IPS-18a (cell line): ENCODE measurements at regions not wholly inside any gene's neighbourhood (a gene's known extent, or its start where the extent isn't known, plus 50 kb on each side); places are given as distances from the start of the nearest gene placed in this dataset.

Experiments
- H3K27ac ChIP-seq: one replicate; pipeline ENCODE4 v1.5.1; 2013; ENCODE audit warnings: low read length
- H3K27me3 ChIP-seq: one replicate; pipeline ENCODE4 v1.6.1; 2013; ENCODE audit warnings: mild to moderate bottlenecking, low read length; ENCODE audit not compliant: control insufficient read depth, insufficient read depth
- H3K36me3 ChIP-seq: one replicate; pipeline ENCODE4 v1.6.1; 2013; ENCODE audit warnings: low read depth, low read length; ENCODE audit not compliant: control insufficient read depth
- H3K4me1 ChIP-seq: one replicate; pipeline ENCODE4 v1.6.1; 2013; ENCODE audit warnings: low read depth, low read length; ENCODE audit not compliant: control insufficient read depth
- H3K4me3 ChIP-seq: one replicate; pipeline ENCODE4 v1.5.1; 2013; ENCODE audit warnings: low read length
- H3K9ac ChIP-seq: one replicate; pipeline ENCODE4 v1.6.1; 2013; ENCODE audit warnings: mild to moderate bottlenecking, low read length, moderate library complexity
- H3K9me3 ChIP-seq: one replicate; pipeline ENCODE4 v1.6.1; 2013; ENCODE audit warnings: low read depth, low read length; ENCODE audit not compliant: control insufficient read depth

- no peak overlapping the region for H3K27ac ChIP-seq
- H3K4me1 ChIP-seq, result no peaks in the 10 kb centered on the region
- H3K36me3 ChIP-seq, result no peaks in the 10 kb centered on the region
- no peaks in the 10 kb centered on the region for H3K27me3 ChIP-seq
- H3K4me3 ChIP-seq, result no peak overlapping the region
- H3K9me3 ChIP-seq, result no peaks in the 10 kb centered on the region
- no peak overlapping the region for H3K9ac ChIP-seq
Measured at GRCh38 chr13:109301276-109301675, 485.1 kb downstream of the IRS2 start.

GRCh38 chr13:109297628-109298027 lies 488.8 kb downstream of the IRS2 start:
- Histone ChIP-seq H3K27me3 (no peaks in the 10 kb centered on the region), H3K27ac (no peak overlapping the region), H3K4me1 (no peaks in the 10 kb centered on the region), H3K9me3 (no peaks in the 10 kb centered on the region), H3K9ac (no peak overlapping the region), H3K36me3 (no peaks in the 10 kb centered on the region), H3K4me3 (no peak overlapping the region)

- Histone ChIP-seq H3K4me1 (no peaks in the 10 kb centered on the region), H3K27ac (no peak overlapping the region), H3K27me3 (no peaks in the 10 kb centered on the region), H3K9ac (no peak overlapping the region), H3K4me3 (no peak overlapping the region), H3K36me3 (no peaks in the 10 kb centered on the region), H3K9me3 (no peaks in the 10 kb centered on the region)
Measured at GRCh38 chr13:109293166-109293565, 493.2 kb downstream of the IRS2 start.

GRCh38 chr13:109288151-109288709 lies 498.2 kb downstream of the IRS2 start:
- H3K4me3 ChIP-seq, result no peak overlapping the region
- H3K27ac ChIP-seq, result no peak overlapping the region

GRCh38 chr13:109287553-109287952 lies 498.8 kb downstream of the IRS2 start:
- H3K4me3 ChIP-seq, result no peak overlapping the region
- no peaks in the 10 kb centered on the region for H3K27me3 ChIP-seq
- no peak overlapping the region for H3K9ac ChIP-seq
- no peaks in the 10 kb centered on the region for H3K4me1 ChIP-seq
- no peaks in the 10 kb centered on the region for H3K9me3 ChIP-seq
- H3K36me3 ChIP-seq, result no peaks in the 10 kb centered on the region
- H3K27ac ChIP-seq, result no peak overlapping the region

More at GRCh38 chr13:109288151-109288709, 498.2 kb downstream of the IRS2 start:
- Histone ChIP-seq H3K4me1 (no peaks in the 10 kb centered on the region), H3K36me3 (no peaks in the 10 kb centered on the region), H3K9ac (no peak overlapping the region), H3K9me3 (no peaks in the 10 kb centered on the region), H3K27me3 (no peaks in the 10 kb centered on the region)

GRCh38 chr13:109285586-109285985 lies 500.8 kb downstream of the IRS2 start:
- H3K4me3 ChIP-seq, result no peak overlapping the region
- H3K36me3 ChIP-seq, result no peaks in the 10 kb centered on the region
- no peak overlapping the region for H3K27ac ChIP-seq
- no peak overlapping the region for H3K9ac ChIP-seq
- no peaks in the 10 kb centered on the region for H3K9me3 ChIP-seq
- no peaks in the 10 kb centered on the region for H3K4me1 ChIP-seq
- no peaks in the 10 kb centered on the region for H3K27me3 ChIP-seq

GRCh38 chr13:109281903-109282635 lies 504.3 kb downstream of the IRS2 start:
- Histone ChIP-seq H3K4me3 (no peak overlapping the region), H3K36me3 (no peaks in the 10 kb centered on the region), H3K9ac (no peak overlapping the region), H3K27ac (no peak overlapping the region), H3K4me1 (no peaks in the 10 kb centered on the region), H3K9me3 (no peaks in the 10 kb centered on the region), H3K27me3 (no peaks in the 10 kb centered on the region)

- Histone ChIP-seq H3K9ac (no peak overlapping the region), H3K4me1 (no peaks in the 10 kb centered on the region), H3K9me3 (no peaks in the 10 kb centered on the region), H3K36me3 (no peaks in the 10 kb centered on the region), H3K27ac (no peak overlapping the region), H3K4me3 (no peak overlapping the region), H3K27me3 (no peaks in the 10 kb centered on the region)
Measured at GRCh38 chr13:109281017-109281902, 505.1 kb downstream of the IRS2 start.

- peaks cover 29% of the 10 kb centered on the region for H3K4me1 ChIP-seq
- no peak overlapping the region for H3K9ac ChIP-seq
- H3K9me3 ChIP-seq, result no peaks in the 10 kb centered on the region
- no peaks in the 10 kb centered on the region for H3K27me3 ChIP-seq
- no peak overlapping the region for H3K4me3 ChIP-seq
- no peak overlapping the region for H3K27ac ChIP-seq
- peaks cover 5% of the 10 kb centered on the region for H3K36me3 ChIP-seq
Measured at GRCh38 chr13:109276261-109276660, 510.1 kb downstream of the IRS2 start.

GRCh38 chr13:109275852-109276251 lies 510.5 kb downstream of the IRS2 start:
- H3K9ac ChIP-seq, result no peak overlapping the region
- H3K9me3 ChIP-seq, result no peaks in the 10 kb centered on the region
- H3K4me3 ChIP-seq, result no peak overlapping the region
- H3K27me3 ChIP-seq, result no peaks in the 10 kb centered on the region
- peaks cover 7% of the 10 kb centered on the region for H3K36me3 ChIP-seq
- H3K27ac ChIP-seq, result no peak overlapping the region
- peaks cover 31% of the 10 kb centered on the region for H3K4me1 ChIP-seq

- Histone ChIP-seq H3K9me3 (no peaks in the 10 kb centered on the region), H3K36me3 (peaks cover 7% of the 10 kb centered on the region), H3K27me3 (no peaks in the 10 kb centered on the region), H3K27ac (no peak overlapping the region), H3K4me1 (peaks cover 31% of the 10 kb centered on the region), H3K9ac (no peak overlapping the region), H3K4me3 (no peak overlapping the region)
Measured at GRCh38 chr13:109275139-109275745, 511.1 kb downstream of the IRS2 start.
